Left colon (tissue), 2 donors: ENCODE measurements at regions not wholly inside any gene's neighbourhood (a gene's known extent, or its start where the extent isn't known, plus 50 kb on each side); places are given as distances from the start of the nearest gene placed in this dataset.

ENCODE experiments used
- ATAC-seq: fragments of 200-7000 bp; cut with Tn5 transposase; one replicate; pipeline ENCODE4 v1.9.1; 2020; ENCODE audit warnings: mild to moderate bottlenecking, moderate library complexity
- DNase-seq, 2 donors: peaks; one replicate each; pipeline ENCODE4 v3.0.0-alpha.2; 2020
- intact Hi-C, 2 donors: fragments of 100-400 bp; cut with DNase I in 1 of 2; cut with micrococcal nuclease in 1 of 2; formaldehyde crosslinking; loops; one replicate each; pipeline versions ENCODE4 v1.11.2 to v1.14.0; 2022; cut with DNase I, micrococcal nuclease
- donor health status: DM: no; HTN: no; CAD: no.
- donor health status: DM: yes; HTN: yes; CAD: no.

GRCh38 chr10:120328647-120329046, 128.4 kb upstream of the PLPP4 start:
- no peak for DNase-seq
- ATAC-seq: no peak
- intact Hi-C loops: no loop called here

DNA sequence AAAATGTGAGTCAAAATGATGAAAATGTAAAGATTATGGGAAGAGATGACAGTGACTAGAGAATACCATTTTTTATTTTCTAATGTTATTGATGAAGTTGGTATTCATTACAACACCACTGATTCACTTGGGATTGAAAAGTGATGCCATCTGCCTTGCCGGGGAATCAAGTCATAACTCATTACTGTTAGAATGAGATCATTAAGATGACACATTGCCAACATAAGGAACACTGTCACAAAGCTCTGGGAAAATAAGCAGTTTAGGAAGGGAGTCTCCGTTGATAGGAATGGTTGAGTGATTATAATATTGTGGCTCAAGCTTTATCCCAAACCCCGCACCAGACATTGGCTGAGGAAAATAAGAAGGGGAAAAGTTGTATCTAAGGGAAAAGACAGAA, 121.5 kb upstream of the PLPP4 start:
- ATAC-seq (no peak), DNase-seq (no peak)
- intact Hi-C loops: no loop called here

GRCh38 chr10:120336306-120336910, 120.6 kb upstream of the PLPP4 start:
- ATAC-seq: no peak
- intact Hi-C loops: no loop called here
- no peak for DNase-seq

GRCh38 chr10:120336911-120337540, 120.0 kb upstream of the PLPP4 start:
- ATAC-seq (peak; percentile 43), DNase-seq (peak in 1 of 2 donors; percentile 62)
- intact Hi-C loops: no loop called here

DNA sequence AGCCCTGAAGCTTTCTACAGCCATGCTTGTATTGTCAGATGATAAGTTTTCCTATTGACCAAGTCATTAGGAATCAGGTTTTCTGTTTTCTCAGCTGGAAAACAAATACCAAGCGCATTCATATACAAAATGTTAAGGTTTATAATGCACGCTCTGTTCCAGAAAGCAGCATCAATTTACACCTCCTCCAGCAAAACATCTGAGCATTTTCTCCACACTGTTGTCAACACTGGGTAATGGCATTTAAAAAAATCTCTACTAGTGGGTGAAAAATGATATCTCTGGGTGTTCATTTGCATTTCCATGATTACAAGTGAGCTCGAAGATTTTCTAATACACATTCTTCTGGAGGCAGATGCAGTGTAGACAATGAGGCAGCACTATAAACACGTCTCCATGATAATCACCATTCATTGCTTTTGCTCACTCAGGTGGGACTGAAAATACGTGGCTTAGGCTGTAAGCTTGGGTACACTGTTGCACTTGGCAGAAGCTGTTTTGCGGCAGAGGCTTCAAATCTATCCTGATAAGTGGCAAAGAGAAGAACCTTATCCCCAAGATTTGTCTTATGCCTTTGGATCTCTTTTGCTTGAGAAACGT, 114.8 kb upstream of the PLPP4 start:
- DNase-seq (no peak), ATAC-seq (no peak)
- intact Hi-C loops: no loop called here

- DNase-seq (no peak), ATAC-seq (no peak)
- intact Hi-C loops: no loop called here
Observed at GRCh38 chr10:120345186-120345585, 111.8 kb upstream of the PLPP4 start.

- intact Hi-C loops: no loop called here
- ATAC-seq (no peak), DNase-seq (no peak)
Observed at GRCh38 chr10:120347644-120348043, 109.4 kb upstream of the PLPP4 start.

GRCh38 chr10:120349069-120349468, 108.0 kb upstream of the PLPP4 start:
- intact Hi-C loops: no loop called here
- ATAC-seq: no peak

GRCh38 chr10:120355425-120355824, 101.6 kb upstream of the PLPP4 start:
- no peak for DNase-seq
- intact Hi-C loops: no loop called here
- no peak for ATAC-seq

More at GRCh38 chr10:120349069-120349468, 108.0 kb upstream of the PLPP4 start:
- no peak for DNase-seq

GRCh38 chr10:120360571-120360970, 96.5 kb upstream of the PLPP4 start:
- intact Hi-C loops: no loop called here
- ATAC-seq: no peak
- no peak for DNase-seq

DNA sequence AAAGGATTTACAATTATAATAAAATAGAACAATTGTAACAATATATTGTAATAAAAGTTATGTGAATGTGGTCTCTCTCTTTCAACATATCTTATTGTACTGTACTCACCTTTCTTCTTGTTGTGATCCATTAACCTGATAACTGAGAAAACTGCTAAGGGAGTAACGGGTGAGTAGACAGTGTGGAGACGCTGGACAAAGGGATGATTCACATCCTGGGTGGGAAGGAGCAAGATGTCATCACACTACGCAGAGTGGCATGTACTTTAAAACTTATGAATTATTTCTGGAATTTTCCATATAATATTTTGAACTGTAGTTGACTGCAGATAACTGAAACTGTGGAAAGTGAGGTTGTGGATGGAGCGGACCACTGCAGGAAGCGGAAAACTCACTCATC, 91.2 kb upstream of the PLPP4 start:
- ATAC-seq: no peak
- no peak for DNase-seq
- intact Hi-C loops: no loop called here

DNA sequence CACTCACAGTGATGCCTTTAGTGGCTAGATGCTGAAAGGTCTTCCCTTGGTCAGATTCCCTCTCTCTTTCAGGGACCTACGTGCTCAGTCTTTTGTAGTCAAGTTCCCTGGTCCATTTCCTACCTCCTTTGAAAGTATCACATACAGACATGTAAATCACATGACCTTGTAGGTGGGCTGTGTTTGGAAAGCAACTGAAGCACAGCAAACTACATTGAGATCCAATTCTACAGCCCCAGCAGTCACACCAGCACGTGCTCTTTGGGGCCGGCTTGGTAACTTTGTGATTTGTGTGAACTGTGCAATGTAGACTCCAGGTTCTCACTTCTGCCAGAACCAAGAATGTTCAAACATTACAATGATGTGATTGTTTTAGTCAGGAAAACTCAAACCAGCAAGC, 89.7 kb upstream of the PLPP4 start:
- DNase-seq (no peak), ATAC-seq (no peak)
- intact Hi-C loops: no loop called here

DNA sequence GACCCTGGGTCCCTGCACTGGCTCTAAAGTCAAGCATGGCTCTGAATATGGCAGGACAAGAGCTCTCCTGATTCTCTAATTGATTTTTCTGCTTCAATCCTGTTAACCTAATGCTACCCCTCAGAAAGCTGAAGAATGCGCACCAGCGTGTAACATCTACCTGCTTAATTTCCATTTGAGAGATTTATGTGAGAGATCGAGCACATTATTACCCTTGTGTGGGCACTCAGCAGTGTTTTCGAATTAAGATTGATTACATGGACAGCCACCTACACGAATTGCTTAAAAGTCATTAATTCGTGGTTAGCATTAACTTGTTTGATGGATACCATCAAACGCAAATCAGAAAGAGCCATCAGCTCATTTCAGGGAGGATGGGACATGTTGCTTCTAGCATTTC, 88.7 kb upstream of the PLPP4 start:
- DNase-seq: no peak
- intact Hi-C loops: no loop called here

GRCh38 chr10:120368927-120369326, 88.1 kb upstream of the PLPP4 start:
- intact Hi-C loops: no loop called here
- DNase-seq (no peak), ATAC-seq (no peak)

More for the DNA sequence above, 88.7 kb upstream of the PLPP4 start:
- ATAC-seq: no peak

DNA sequence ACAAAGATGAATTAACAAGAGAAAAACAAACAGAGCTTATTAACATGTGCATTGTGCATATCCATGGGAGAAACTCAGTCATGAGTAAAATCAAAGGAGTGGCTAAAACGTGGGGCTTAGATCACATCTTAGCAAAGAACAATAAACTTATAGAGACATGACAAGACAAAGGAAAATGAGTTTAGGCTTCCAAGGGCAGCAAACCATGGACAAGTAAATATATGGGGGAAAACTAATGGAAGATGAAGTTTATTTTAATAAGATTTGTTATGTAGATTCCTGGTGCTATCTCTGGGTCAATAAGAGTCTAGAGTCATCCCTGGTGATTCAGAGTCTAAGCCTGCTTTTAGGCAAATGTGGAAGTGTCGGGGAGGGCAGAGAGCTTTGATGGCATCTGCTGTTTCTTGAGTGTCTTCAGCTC, 87.2 kb upstream of the PLPP4 start:
- DNase-seq (no peak), ATAC-seq (no peak)
- intact Hi-C loops: no loop called here

DNA sequence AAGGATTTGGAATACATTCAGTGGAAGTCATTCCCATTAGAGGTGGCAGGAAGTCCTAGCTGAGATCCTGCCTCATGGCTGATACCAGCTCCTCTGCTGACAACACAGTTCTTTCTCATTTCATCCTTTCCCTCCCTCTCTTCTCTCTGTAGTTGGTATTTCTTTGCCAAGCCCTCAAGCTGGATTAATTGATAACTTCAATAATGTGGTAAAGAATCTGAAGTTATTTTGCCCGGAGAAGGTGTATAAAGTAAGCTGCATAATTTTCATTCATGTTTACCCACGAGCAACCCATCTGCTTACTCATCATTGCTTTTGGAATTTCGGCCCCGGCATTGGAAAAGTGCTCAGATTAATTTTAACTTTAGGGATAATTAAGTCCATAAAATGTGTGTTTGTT, 85.2 kb upstream of the PLPP4 start:
- DNase-seq: no peak
- ATAC-seq: no peak
- intact Hi-C loops: no loop called here

DNA sequence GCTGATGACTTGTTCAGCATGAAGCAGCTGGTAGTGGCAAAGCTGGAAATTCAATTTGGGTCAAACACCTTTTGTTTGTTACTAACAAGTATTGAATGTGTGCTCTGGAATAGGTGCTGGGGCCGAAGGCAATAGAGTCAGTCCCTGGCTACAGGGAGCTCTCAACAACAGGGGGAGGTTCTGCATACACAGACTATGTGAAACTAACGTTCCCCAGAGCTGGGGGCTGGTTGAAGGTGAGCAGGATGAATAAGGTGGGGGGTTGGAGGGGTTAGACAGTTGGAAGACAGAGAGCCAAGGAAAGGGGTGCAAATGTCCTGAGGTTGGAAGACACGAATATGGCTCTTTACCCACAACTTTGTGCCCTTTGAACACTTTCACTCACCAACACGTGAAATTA, 84.1 kb upstream of the PLPP4 start:
- ATAC-seq (no peak), DNase-seq (no peak)
- intact Hi-C loops: no loop called here

- ATAC-seq (no peak), DNase-seq (no peak)
- intact Hi-C loops: no loop called here
Observed at GRCh38 chr10:120375666-120376065, 81.4 kb upstream of the PLPP4 start.

DNA sequence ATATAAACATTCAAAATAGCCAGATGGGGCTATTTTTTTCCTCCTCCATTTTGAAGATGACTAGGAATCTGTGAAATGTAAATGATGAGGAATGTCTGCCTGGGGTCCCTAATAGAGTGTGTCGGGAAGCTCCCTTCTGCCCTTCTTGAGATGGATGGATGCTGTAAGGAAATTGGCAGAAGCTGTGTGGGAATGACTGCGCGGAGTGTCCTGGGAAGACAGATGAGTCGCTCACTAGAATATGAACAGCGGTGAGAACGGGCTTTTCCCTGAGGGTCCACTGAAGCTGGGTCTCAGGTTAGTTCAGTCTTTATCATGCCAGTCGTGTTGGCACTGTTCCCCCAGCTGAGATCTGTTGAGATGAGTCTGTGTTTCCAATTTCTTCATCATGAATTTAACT, 75.1 kb upstream of the PLPP4 start:
- ATAC-seq (no peak), DNase-seq (no peak)

GRCh38 chr10:120382360-120382759, 74.7 kb upstream of the PLPP4 start:
- DNase-seq: no peak
- intact Hi-C loops: no loop called here
- ATAC-seq: no peak

More for the DNA sequence above, 75.1 kb upstream of the PLPP4 start:
- intact Hi-C loops: no loop called here

DNA sequence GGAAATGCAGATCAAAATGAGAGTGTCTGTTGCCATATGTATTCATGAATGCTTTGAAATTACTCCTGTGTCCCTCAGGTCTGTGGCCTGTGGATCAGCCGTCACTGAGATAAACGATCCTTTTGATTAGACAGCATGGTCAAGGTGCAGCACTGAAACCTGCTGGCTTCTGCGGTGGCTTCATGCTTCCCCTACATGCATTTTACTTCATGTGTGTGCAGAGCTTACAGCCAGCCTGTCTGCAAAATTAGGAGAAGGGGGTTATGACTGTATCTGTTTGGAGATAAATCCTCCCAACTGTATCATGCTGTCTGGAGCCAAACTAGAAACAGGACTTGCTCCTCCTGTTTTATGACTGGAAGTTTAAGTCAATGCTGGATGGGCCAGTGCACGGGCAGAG, 71.0 kb upstream of the PLPP4 start:
- DNase-seq (no peak), ATAC-seq (no peak)
- intact Hi-C loops: no loop called here
